CD4-positive, alpha-beta T cell (primary cell): ENCODE measurements at regions not wholly inside any gene's neighbourhood (a gene's known extent, or its start where the extent isn't known, plus 50 kb on each side); places are given as distances from the start of the nearest gene placed in this dataset.

ENCODE experiments used
- ATAC-seq: fragments of 200-7000 bp; cut with Tn5 transposase; one replicate; pipeline ENCODE4 v1.10.0; 2022; ENCODE audit warnings: mild to moderate bottlenecking; ENCODE audit not compliant: poor library complexity
- CTCF ChIA-PET: fragments of 350-600 bp; sonication (Branson Sonifier 250); formaldehyde crosslinking; loops from one replicate; lab custom pipeline; 2021; ENCODE audit warnings: antibody characterized with exemption, inconsistent platforms; lab: Charles Lee
- POLR2A ChIA-PET: fragments of 350-600 bp; sonication (Branson Sonifier 250); formaldehyde crosslinking; loops from one replicate; lab custom pipeline; 2021; ENCODE audit warnings: antibody characterized with exemption, inconsistent platforms; lab: Charles Lee
- DNase-seq, 14 experiments: peaks; one replicate each; pipeline ENCODE4 v3.0.0-alpha.2; 2013 to 2020; ENCODE audit warnings: mixed read lengths in 2 of 14
- H3K27ac ChIP-seq, 2 donors: one replicate each; pipeline versions ENCODE4 v1.5.1 to v1.7.0; 2013; ENCODE audit warnings: low read length in 2 of 2, low read depth in 1 of 2, mild to moderate bottlenecking in 1 of 2
- H3K27me3 ChIP-seq, 2 experiments: 1 replicate in 1 of 2; 2 replicates in 1 of 2; pipeline versions ENCODE4 v1.6.1 to v1.7.0; 2013; ENCODE audit warnings: low read length in 2 of 2, control low read depth in 1 of 2, mild to moderate bottlenecking in 1 of 2, moderate library complexity in 1 of 2; ENCODE audit not compliant: insufficient read depth in 2 of 2, control insufficient read depth in 1 of 2
- H3K36me3 ChIP-seq: one replicate; pipeline ENCODE4 v1.6.1; 2013; ENCODE audit warnings: low read length, control low read depth; ENCODE audit not compliant: insufficient read depth
- H3K4me1 ChIP-seq: one replicate; pipeline ENCODE4 v1.6.1; 2013; ENCODE audit warnings: low read length, control low read depth; ENCODE audit not compliant: insufficient read depth
- H3K4me3 ChIP-seq: one replicate; pipeline ENCODE4 v1.5.1; 2013; ENCODE audit warnings: mild to moderate bottlenecking, low read length, moderate library complexity
- H3K9me3 ChIP-seq, 2 experiments: 1 replicate in 1 of 2; 2 replicates in 1 of 2; pipeline versions ENCODE4 v1.6.1 to v1.7.0; 2013; ENCODE audit warnings: low read length in 2 of 2, mild to moderate bottlenecking in 2 of 2, control low read depth in 1 of 2, moderate library complexity in 1 of 2; ENCODE audit not compliant: control insufficient read depth in 1 of 2, insufficient read depth in 1 of 2
- H3K27ac Mint-ChIP-seq: one replicate; pipeline ENCODE4 v1.8.0; 2020; ENCODE audit warnings: mixed read lengths
- H3K27me3 Mint-ChIP-seq: one replicate; pipeline ENCODE4 v1.8.0; 2021; ENCODE audit warnings: mixed read lengths
- H3K36me3 Mint-ChIP-seq: one replicate; pipeline ENCODE4 v1.8.0; 2021; ENCODE audit warnings: low read depth, mixed read lengths
- H3K4me1 Mint-ChIP-seq: one replicate; pipeline ENCODE4 v1.8.0; 2021; ENCODE audit warnings: low read depth, mixed read lengths
- H3K4me3 Mint-ChIP-seq: one replicate; pipeline ENCODE4 v1.8.0; 2020; ENCODE audit warnings: mild to moderate bottlenecking, mixed read lengths
- H3K9me3 Mint-ChIP-seq: one replicate; pipeline ENCODE4 v1.8.0; 2020; ENCODE audit warnings: mixed read lengths
- CTCF ChIP-seq: fragments of 200-600 bp; IDR thresholded peaks from one replicate; pipeline ENCODE4 v1.8.0; 2022; ENCODE audit warnings: antibody characterized with exemption, mild to moderate bottlenecking
- intact Hi-C, 2 experiments: fragments of 100-400 bp; cut with DNase I in 1 of 2; cut with micrococcal nuclease in 1 of 2; formaldehyde crosslinking; loops; one replicate each; pipeline versions ENCODE4 v1.15.1 to v1.9.0; 2023 to 2025; cut with DNase I, micrococcal nuclease

- POLR2A ChIA-PET = no interaction called here
- no peak for ATAC-seq
- peaks cover 23% of the 10 kb centered on the region for H3K27me3 Mint-ChIP-seq
- Histone ChIP-seq H3K9me3 (no peaks in the 10 kb centered on the region), H3K27me3 (no peaks in the 10 kb centered on the region), H3K4me3 (no peak overlapping the region), H3K27ac (no peak overlapping the region), H3K36me3 (no peaks in the 10 kb centered on the region), H3K4me1 (no peaks in the 10 kb centered on the region)
- DNase-seq = no peak
- H3K4me3 Mint-ChIP-seq = no peak overlapping the region
- H3K27ac Mint-ChIP-seq = no peak overlapping the region
- intact Hi-C loops = no loop called here
- no peaks in the 10 kb centered on the region for H3K36me3 Mint-ChIP-seq
- no peaks in the 10 kb centered on the region for H3K4me1 Mint-ChIP-seq
- no peak for TF ChIP-seq CTCF
- H3K9me3 Mint-ChIP-seq = peaks cover 3% of the 10 kb centered on the region
- CTCF ChIA-PET = no interaction called here
Observed at GRCh38 chr16:24424364-24424763, 115.0 kb upstream of the RBBP6 start.

- no peak for TF ChIP-seq CTCF
- CTCF ChIA-PET = no interaction called here
- Histone ChIP-seq H3K9me3 (no peaks in the 10 kb centered on the region), H3K27me3 (peaks cover 0 to 3% of the 10 kb centered on the region in 2 experiments), H3K27ac (no peak overlapping the region), H3K4me1 (no peaks in the 10 kb centered on the region), H3K4me3 (no peak overlapping the region), H3K36me3 (no peaks in the 10 kb centered on the region)
- no peak overlapping the region for H3K4me3 Mint-ChIP-seq
- intact Hi-C loops = no loop called here
- ATAC-seq (no peak), DNase-seq (no peak)
- peaks cover 3% of the 10 kb centered on the region for H3K9me3 Mint-ChIP-seq
- H3K4me1 Mint-ChIP-seq = no peaks in the 10 kb centered on the region
- no peak overlapping the region for H3K27ac Mint-ChIP-seq
- POLR2A ChIA-PET = no interaction called here
- H3K36me3 Mint-ChIP-seq = no peaks in the 10 kb centered on the region
- peaks cover 36% of the 10 kb centered on the region for H3K27me3 Mint-ChIP-seq
Observed at GRCh38 chr16:24427840-24428239, 111.5 kb upstream of the RBBP6 start.

GRCh38 chr16:24428756-24429155 lies 110.6 kb upstream of the RBBP6 start:
- DNase-seq (no peak), ATAC-seq (no peak)
- peaks cover 42% of the 10 kb centered on the region for H3K27me3 Mint-ChIP-seq
- H3K36me3 Mint-ChIP-seq = no peaks in the 10 kb centered on the region
- H3K9me3 Mint-ChIP-seq = peaks cover 3% of the 10 kb centered on the region
- Histone ChIP-seq H3K27me3 (peaks cover 0 to 3% of the 10 kb centered on the region in 2 experiments), H3K9me3 (no peaks in the 10 kb centered on the region), H3K4me3 (no peak overlapping the region), H3K27ac (no peak overlapping the region), H3K4me1 (no peaks in the 10 kb centered on the region), H3K36me3 (no peaks in the 10 kb centered on the region)
- intact Hi-C loops = no loop called here
- no peak overlapping the region for H3K4me3 Mint-ChIP-seq
- no peak overlapping the region for H3K27ac Mint-ChIP-seq
- no peak for TF ChIP-seq CTCF
- no peaks in the 10 kb centered on the region for H3K4me1 Mint-ChIP-seq
- ChIA-PET POLR2A (no interaction called here), CTCF (no interaction called here)
